GM12801 (cell line): ENCODE measurements at regions not wholly inside any gene's neighbourhood (a gene's known extent, or its start where the extent isn't known, plus 50 kb on each side); places are given as distances from the start of the nearest gene placed in this dataset.

Source experiments
- CTCF ChIP-seq: IDR thresholded peaks from one replicate; pipeline ENCODE4 v1.5.1; 2011; ENCODE audit warnings: control low read depth; ENCODE audit not compliant: insufficient read length; ENCODE audit errors: extremely low read depth

- TF ChIP-seq CTCF: no peak
Measured at GRCh38 chr14:22010545-22011252, 337.1 kb upstream of the OR4E1 start.

- TF ChIP-seq CTCF: no peak
Measured at GRCh38 chr14:22008766-22009165, 335.1 kb upstream of the OR4E1 start.

GRCh38 chr14:22007784-22008412, 334.3 kb upstream of the OR4E1 start:
- no peak for TF ChIP-seq CTCF

GRCh38 chr14:22007363-22007762, 333.7 kb upstream of the OR4E1 start:
- no peak for TF ChIP-seq CTCF

- no peak for TF ChIP-seq CTCF
Measured at GRCh38 chr14:22003461-22003860, 329.8 kb upstream of the OR4E1 start.

GRCh38 chr14:22002860-22003284, 329.3 kb upstream of the OR4E1 start:
- TF ChIP-seq CTCF: no peak

- TF ChIP-seq CTCF: no peak
Measured at GRCh38 chr14:21999402-21999801, 325.8 kb upstream of the OR4E1 start.
